Cerebellar nuclear complex (tissue), 1 donor: ENCODE measurements at regions not wholly inside any gene's neighbourhood (a gene's known extent, or its start where the extent isn't known, plus 50 kb on each side); places are given as distances from the start of the nearest gene placed in this dataset.

Experiments used
- DNase-seq, 2 experiments: peaks; one replicate each; lab custom pipeline; 2025; lab: John Stamatoyannopoulos, UW

DNA sequence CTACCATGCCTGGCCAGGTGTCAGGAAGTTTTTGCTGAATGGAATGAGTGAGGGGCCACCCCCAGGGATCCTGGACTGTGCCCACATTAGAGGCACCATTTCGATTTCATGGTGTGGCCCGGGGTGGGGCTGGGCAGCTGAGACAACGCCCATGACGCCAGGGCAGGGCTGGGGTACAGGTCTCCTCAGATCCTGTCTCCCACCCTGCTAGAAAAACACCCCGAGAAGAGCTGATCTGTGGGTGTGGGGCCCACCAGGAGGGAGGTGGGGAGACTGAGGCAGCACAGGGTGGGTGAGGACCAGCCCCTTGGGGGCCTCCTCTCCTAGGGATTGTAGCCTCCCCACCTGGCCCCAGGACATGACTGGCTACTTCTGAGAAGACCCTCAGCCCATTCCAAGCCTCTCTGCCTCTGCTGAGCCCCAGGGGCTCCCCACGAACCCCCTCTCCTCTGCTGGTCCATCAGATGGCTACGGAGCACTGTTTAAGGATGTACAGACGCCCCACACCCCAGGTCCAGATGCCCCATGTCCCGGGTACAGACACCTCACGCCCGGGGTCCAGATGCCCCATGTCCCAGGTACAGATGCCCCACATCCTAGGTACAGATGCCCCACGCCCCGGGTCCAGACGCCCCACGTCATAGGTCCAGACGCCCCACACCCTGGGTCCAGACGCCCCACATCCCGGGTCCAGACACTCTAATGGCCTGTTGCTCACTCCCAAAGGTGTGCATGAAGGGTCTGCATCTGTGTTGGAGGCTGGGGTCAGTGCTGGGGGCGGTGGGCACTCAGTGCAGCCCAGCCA, 99.4 kb downstream of the MICALL2 start:
- DNase-seq, result no peak

DNA sequence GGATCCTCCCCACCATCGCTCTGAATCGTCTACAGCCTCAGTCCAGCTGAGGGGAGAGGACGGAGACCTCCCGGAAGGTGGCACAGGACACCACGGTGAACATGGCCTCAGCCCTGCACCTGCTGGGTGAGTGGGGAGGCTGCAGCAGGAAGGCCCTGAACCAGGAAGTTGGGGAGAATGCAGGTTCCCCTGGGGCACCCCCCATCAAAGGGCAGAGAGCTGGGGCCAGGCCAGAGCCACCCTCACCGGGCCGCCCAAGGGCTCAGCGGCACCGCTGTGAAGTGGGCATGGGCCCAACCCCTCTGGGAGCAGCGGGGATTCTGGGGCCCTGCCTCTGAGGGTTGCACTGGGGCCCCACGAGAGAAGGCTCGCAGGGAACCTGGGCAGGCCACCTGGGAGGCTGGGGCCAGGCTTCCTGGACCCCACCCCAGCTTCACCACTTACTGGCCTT, 98.7 kb downstream of the MICALL2 start:
- DNase-seq, result no peak

DNA sequence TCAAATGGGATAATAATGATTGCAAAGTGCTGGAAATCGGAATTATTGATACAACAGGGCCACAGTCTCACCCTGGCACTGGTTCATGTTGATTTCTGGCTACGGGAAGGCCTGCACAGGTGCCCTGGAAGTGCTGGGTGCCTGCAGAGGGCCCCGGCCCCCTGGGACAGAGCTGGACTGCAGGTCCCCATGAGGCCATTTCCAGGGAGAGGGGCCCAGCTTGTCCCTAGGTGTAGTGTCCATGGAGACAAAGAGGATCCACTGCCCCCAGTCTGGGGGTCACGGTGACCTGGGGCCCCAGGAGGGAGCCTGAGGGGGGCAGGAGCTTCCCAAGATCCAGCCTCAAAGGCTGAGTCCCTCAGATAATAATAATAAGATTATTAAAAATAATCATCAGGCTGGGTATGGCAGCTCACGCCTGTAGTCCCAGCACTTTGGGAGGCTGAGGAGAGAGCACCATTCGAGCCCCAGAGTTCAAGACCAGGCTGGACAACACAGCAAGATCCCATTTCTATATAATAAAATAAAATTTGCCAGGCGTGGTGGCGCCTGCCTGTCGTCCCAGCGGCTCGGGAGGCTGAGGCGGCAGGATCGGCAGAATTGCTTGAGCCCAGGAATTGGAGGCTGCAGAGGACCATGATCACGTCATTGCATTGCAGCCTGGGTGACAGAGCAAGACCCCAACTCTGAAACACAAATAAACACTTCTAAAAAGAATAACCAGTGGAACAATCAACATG, 98.1 kb downstream of the MICALL2 start:
- DNase-seq, result no peak

DNA sequence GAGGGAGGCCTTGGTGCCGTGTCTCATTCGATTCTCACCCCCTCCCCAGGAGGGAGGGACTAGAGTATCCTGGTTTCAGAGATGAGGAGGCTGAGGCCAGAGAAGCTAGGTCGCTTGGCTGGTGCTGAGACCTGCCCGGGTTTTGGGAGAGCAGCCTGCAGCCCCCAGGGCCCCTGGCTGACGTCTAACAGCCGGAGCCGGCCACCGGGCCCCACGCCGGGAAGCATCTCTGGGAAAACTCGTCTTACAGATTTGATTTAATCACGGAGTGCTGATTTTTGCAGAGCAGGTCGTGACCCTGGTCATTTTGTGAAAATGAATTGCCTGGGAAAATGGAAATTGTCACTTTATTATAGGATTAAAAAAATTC, 97.5 kb downstream of the MICALL2 start:
- DNase-seq, result no peak

DNA sequence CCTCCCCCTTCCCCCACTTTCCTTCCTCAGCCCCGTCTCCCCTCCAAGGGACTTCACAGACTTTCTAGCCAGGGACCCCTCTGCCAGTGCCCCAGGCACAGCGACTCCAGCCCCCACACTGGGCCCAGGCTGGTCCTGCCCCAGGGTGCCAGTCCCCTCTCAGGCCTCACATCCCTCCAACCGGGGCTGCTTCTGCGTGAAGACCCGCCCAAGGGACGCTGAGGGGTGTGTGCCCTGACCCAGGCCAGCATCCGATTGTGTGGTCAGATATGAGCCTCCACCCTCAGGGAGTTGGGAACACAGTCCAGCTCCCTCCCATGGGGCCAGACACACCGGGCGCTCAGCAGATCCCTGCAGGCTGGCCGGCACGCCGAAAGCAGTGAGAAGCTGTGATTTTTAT, 97.0 kb downstream of the MICALL2 start:
- DNase-seq, result no peak

DNA sequence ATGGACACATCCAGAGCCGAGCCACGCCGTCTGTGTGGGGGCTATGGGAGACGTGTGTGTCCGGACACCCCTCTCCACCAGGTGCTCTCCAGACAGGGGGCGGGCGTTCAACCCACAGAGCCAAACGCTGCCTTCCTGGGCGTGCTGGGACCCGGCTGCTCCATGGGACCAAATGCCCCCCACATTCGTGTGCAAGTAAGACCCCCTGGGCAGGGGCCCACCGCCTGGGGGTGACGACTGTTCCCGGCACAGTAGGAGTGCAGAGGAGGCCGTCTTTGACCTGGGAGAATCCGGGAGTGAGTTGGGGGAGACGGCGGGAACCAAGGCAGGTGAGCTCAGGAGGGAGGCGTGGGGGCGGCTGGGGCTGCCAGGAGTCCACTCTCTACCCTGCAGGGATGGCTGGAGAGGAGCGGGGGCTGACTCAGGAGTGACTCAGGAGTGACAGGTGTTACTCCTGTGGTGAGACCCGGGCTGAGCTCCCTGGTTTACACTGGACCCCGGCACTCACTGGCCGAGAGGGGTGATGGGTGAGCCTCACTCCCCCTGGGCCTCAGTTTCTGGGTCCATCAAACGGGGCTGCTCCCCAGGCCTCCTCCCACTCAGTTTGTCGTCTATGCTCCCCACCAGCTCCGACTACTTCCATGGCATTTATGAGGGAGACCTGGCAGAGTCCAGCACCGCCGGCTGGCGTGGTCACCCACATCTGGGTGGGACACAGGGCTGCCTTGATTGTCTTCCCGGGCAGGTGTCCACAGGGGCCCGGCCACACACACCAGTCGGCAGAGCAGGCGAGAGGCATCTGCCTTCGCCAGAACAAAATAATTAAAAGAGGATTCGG, 95.0 kb downstream of the MICALL2 start:
- no peak for DNase-seq

DNA sequence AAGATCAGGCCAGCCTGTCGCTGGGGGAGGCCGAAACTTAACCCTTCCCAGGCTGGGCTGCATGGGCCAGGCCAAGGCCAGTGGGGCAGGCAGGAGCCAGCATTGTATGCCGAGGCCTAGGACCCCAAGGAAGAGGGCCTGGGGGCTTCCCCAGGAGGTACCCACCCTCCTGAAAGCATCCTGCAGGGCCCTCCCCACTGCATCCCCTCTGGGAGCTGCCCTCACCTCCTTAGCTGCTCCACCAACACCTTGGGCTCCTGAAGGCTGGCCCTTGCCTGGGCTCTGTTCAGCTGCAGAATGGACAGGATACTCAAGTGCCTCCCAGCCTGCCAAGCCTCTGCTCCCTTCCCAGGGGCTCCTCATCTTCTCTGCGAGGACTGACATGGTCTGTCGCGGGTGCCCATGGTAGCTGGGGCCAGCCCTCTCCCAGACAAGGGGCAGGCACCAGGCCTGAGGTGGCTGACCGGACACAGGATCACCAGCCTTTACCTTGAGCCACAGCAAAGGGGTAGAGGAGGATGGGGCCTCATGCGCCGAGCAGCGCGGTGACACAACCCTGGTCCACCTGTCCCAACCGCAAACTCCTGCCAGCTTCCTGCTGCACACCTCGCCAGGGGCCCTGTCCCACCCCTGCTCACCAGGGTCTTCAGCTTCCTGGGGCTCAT, 94.2 kb downstream of the MICALL2 start:
- no peak for DNase-seq

DNA sequence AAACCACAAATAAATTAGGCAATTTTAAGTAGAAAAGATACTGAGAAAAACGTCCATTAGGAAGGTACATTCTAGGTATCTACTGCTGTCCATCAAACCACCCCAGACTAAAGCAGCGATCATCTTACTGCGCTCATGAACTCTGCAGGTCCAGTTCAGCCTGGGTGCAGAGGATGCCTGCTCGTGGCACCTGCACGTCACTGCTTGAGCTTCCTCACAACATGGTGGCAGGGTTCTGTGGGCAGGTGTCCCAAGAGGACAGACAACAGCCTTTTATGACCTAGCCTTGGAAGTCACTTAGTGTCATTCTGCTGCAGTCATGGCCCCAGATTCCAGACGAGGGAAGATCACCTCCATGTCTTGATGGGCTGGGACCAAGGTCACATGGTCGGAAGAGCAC, 93.4 kb downstream of the MICALL2 start:
- DNase-seq, result no peak

DNA sequence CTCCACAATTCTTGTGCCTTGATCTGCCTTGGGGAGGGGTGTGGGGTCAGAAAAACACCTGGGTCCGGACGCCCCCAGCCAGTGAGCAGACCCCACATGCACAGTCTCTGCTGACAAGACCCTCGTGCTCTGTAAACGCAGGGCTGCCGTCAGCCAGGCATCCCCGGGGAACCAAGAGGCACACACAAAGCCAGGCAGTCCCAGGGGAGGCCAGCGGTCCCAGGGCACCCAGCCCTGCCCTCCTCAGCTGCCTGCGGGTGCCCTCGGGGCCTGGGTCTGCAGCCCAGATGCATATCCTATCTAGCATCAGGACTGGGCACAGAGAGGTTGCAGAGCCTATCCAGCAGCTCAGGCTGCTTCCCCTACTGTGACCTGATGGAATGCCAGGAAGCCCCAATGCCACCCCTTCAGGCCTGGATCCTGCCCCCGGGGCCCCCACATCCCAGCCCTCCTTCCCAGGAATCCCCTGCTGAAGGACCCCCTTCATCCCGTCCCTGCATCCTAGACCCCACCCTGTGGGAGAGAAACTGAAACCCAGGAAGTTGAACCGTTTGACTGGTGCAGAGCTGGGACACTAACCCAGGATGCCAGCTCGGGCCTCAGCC, 92.4 kb downstream of the MICALL2 start:
- no peak for DNase-seq

DNA sequence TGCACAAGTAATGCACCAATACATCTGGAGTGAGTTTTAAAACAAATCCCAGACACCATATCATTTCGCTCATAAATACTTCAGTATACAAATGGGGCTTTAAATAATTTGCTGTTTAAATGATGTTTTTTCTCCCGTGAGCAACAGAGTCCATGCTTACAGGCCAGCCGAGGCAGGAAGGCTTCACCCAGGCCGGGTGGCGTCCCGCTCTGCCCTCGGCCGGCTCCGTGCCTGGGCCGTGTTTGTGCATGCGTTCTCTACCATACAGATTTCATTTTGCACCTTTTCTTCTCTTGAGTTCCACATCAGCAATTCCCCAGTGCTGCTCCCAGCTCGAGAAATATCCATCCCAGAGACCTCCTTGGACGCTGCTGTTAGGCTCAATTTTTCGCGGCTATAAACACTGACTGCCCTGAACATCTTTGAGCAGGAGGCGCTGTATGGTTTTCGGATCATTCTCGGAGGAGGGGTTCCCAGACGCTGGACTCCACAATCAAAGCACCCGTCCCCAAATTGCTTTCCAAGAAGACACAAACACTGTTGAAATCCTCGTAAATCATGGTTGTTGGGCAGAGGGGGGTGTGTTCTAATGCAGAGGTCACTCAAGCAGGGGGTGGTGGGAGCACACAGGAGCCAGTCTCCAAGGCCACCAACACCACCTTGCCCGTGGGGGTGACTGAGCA, 91.6 kb downstream of the MICALL2 start:
- DNase-seq, result no peak

DNA sequence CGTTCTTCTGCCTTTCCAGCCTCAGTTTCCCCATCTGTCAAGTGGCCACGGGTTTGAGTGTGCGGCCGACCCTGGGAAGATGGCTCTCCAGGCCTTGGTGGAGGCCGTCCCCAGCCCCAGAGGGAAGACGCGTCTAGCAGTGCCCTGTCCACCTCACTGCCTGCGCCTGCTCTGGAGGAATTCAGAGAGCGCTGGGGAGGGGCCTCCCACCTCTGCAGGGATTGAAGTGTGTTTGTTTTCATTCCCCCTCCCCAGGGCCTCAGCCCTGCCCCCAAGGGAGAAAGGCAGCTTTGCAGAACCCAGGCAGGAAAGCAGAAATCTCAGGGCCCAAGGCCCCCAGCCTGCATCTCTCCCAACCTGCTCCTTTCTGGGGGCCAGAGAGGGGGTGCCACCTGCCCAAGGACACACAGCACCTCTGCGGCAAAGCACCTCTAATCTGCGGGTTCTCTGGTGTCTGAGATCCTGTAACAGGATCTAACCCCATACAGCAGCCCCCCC, 91.0 kb downstream of the MICALL2 start:
- DNase-seq, result no peak

DNA sequence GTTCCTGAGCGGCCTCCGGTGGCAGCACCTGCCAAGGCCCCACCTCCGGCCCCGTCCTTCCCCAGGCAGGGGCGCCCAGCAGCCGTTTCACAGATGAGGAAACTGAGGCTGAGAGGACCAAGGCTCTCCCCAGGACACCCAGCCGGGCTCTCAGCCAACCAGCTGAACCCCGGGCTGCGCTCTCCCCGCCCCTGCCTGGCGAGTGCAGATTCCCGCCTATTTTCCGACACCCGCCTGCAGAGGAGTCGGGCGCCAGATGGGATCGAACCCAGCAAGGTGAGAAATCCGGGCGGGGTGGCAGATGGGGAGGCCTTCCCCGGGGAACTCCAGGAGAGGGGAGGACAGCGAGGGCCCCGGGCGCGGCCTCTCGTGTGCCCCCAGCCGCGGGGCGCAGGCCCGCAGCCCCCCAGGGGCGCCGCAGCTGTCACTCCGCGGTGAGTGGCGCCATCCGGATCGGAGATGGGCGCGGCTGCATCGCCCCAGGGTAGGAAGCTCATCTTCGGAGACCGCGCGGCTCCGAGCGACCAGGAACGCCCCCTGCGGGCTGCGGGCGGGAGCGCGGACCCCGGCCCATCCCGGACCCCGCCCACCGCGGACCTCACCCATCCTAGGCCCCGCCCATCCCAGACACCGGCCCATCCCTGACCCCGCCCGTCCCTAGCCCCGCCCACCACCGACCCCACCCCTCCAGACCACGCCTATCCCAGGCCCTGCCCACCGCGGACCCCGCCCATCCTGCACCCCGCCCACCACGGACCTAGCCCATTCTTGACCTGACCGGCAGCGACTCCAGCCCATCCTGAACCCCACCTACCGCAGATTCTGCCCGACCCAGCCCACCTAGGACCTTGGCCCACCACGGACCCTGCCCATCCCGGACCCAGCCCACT, 90.3 kb downstream of the MICALL2 start:
- DNase-seq, result no peak

DNA sequence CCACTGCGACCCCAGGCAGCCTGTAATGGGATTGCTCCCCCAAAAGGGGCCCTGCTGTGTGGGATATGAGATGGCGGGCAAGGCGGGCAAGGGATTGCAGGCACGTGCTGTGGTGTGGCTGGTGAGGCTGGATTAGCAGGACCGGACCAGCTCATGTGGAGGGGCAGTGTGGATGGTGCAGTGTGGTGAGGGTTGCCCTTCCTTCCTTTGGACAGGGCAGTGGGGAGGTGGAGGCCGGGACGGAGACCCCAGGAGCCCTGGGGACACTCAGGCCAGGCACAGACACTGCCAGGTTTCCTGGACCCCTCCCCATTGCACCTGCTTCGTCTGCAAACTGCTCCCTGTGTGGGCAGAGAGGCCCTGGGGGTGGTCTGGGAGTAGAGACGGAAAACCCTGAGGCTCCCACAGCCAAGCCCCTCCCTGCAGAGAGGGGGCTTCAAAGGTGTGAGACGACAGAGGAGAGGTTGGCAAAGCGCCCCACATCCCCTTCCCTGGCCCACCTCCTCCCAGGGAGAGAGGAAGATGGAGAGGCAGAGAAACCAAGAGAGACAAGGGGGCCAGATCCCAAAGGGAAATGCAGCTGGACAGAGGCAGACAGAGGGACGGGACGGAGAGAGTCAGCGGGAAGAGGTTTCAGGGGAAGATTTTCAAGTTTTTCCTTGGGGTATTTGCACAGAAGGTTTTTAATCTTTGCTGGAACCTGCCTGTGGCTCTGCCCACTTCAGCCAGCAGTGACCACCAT, 89.2 kb downstream of the MICALL2 start:
- DNase-seq, result no peak

DNA sequence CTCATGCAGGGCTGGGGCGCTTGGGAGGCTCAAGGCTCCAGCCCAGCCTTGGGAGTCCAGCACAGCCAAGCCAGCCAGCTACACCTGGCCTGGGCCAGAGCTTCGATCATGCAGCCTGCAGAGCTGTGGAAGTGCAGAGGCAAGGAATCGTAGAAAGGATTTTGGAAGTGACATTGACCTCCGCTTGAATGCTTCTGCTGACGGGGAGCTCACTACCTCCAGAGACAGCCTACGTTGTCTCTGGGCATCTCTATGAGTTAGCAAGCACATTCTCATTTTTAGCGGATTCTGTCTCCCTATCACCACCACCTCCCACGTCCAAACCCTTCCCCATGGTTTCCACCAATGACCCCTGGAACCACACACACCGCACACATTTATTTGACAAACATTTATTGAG, 88.5 kb downstream of the MICALL2 start:
- no peak for DNase-seq

DNA sequence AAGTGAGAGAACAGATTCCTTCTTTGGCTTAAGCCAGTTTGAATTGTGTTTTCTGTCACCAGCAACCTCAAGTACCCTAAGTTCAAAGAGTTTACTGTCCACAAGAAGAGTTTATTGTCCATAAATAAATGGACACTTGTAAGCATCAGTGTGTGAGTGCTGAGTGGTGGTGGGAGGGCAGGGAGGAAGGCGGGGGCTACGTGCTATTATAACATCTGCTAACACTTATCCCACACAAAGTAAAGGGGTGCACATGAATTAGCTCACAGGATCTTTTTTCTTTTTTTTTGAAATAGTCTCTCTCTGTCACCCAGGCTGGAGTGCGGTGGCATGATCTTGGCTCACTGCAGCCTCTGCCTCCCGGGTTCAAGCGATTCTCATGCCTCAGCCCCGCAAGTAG, 87.2 kb downstream of the MICALL2 start:
- no peak for DNase-seq

DNA sequence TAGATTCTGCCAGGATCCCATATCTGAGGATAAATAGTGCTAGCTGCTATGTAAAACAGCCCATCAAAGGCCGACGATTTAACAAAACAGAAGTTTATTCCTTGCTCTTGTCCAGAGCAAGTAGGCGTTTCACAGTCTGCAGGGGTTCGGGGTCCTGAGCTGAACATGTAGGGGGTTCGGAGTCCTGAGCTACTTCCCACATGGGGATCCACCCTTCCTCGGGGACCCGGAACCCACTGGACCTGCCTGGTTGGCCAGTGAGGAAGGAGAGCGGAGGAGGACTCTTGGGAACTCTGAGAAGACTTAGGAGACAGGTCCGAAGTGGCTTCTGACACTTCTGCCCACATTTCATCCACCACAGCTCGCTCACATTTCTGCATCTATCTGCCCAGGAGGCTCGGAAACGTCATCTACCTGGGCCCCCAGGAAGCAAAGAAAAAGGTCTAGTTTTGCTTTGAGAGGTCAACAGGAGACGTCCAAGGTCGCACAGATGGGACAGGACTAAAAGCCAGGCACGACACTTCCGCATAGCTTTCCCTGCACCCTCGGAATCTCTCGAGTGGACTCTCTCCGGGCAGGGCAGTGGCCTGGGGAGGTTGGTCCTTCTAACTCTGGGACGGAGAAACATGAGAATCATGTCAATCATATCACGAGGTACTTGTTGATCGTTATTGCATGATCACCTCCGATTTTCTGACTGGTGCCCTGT, 86.4 kb downstream of the MICALL2 start:
- no peak for DNase-seq

DNA sequence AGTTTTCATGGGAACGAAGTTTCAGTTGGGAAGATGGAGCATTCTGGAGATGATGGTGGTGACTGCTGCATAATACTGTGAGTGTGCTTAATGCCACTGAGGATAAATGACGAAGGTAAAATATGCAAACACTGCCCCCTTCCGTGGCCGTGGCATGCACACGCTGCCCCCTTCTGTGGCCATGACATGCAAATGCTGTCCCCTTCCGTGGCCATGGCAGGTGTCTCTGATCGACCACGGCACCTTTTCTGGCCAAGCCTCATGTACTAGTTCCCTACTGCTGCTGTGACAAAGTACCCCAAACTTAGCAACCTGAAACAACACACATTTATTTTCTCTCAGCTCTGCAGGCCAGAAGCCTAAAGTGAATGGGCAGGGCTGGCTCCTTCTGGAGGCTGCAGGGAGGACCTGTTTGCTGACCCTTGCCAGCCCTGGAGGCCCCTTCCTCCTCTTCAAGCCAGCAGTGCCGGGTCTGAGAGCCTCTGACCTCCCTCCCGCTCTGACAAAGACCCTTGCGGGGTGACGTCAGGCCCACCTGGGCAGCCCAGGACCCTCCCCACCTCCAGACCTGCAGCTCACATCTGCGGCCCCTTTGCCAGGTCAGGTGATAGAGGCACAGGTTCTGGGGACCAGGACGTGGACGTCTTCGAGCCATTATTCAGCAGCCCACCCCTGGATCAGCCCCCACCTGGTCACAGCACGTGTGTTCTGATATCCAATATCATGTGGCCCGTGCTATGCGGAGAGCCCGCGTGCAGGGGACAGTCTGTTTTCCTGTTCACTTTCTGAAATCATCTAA, 82.0 kb downstream of the MICALL2 start:
- no peak for DNase-seq
